H1 (cell line): ENCODE measurements at regions not wholly inside any gene's neighbourhood (a gene's known extent, or its start where the extent isn't known, plus 50 kb on each side); places are given as distances from the start of the nearest gene placed in this dataset.

Experiments
- EP300 ChIP-seq, 2 experiments: IDR thresholded peaks; 1 replicate in 1 of 2; 2 replicates in 1 of 2; pipeline ENCODE4 v1.6.1; 2011 to 2012; ENCODE audit warnings: low read depth in 2 of 2, low read length in 2 of 2, mild to moderate bottlenecking in 2 of 2, borderline replicate concordance in 1 of 2, inconsistent platforms in 1 of 2, moderate library complexity in 1 of 2
- TAF1 ChIP-seq: IDR thresholded peaks from 2 replicates; pipeline ENCODE4 v1.6.1; 2011; ENCODE audit warnings: mild to moderate bottlenecking, low read depth, low read length
- TBP ChIP-seq: IDR thresholded peaks from 2 replicates; pipeline ENCODE4 v1.6.1; 2011; ENCODE audit warnings: low read depth, low read length, improper control_type of control experiment
- TF ChIP-seq, protein P1 (sequence below): IDR thresholded peaks from 2 replicates; pipeline ENCODE4 v1.6.1; 2011; ENCODE audit warnings: low read depth, mild to moderate bottlenecking, low read length; ENCODE audit not compliant: insufficient read depth
- TF ChIP-seq, protein P2 (sequence below): IDR thresholded peaks from 2 replicates; pipeline ENCODE4 v1.6.1; 2012; ENCODE audit warnings: inconsistent platforms

DNA sequence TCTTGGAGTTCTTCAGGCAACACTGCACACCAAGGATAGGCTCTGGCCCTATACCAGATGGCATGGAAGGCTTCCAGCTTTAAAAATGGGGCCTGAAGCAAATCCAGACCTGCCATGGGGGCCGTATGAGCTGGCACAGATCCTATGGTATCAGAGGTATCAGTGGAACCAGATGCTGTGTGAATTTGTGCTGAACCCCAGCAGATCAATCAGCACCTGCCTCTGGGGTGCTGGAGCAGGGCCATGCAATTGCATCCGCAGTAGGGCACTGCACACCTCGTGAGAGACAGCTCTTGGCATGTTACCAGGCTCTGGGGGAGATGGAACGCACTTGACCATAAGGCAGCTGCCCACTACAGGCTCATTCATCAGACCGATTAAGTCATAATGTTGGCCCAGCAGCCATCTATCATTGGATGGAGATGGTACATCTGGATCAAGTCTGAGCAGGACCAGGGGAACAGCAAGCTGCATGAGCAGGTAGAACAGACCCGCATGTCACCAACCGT, 221.5 kb downstream of the MYLK4 start (continued):
- TF ChIP-seq, protein P1, sequence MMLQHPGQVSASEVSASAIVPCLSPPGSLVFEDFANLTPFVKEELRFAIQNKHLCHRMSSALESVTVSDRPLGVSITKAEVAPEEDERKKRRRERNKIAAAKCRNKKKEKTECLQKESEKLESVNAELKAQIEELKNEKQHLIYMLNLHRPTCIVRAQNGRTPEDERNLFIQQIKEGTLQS = no peak
- TF ChIP-seq TBP = no peak
- TF ChIP-seq, protein P2, sequence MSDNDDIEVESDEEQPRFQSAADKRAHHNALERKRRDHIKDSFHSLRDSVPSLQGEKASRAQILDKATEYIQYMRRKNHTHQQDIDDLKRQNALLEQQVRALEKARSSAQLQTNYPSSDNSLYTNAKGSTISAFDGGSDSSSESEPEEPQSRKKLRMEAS = no peak
- no peak for TF ChIP-seq EP300 (IDR thresholded peaks at IDR 0.05; ENCODE audit: borderline replicate concordance in 1 of 2, low read depth in 2 of 2, low read length in 2 of 2)
- no peak for TF ChIP-seq TAF1
